Testis (tissue), 2 donors: ENCODE measurements at regions not wholly inside any gene's neighbourhood (a gene's known extent, or its start where the extent isn't known, plus 50 kb on each side); places are given as distances from the start of the nearest gene placed in this dataset.

ENCODE experiments used
- DNase-seq: peaks from one replicate; pipeline ENCODE4 v3.0.0-alpha.2; 2019
- H3K27ac ChIP-seq, 2 donors: fragments of 200-600 bp; sonication (generic); one replicate each; pipeline ENCODE4 v1.5.1; 2019
- H3K27me3 ChIP-seq: fragments of 200-600 bp; sonication (generic); one replicate; pipeline ENCODE4 v1.5.1; 2019
- H3K36me3 ChIP-seq: fragments of 200-600 bp; sonication (generic); one replicate; pipeline ENCODE4 v1.5.1; 2017; ENCODE audit warnings: low read depth; ENCODE audit errors: missing control alignments
- H3K4me1 ChIP-seq: fragments of 200-600 bp; sonication (generic); one replicate; pipeline ENCODE4 v1.5.1; 2019
- H3K4me3 ChIP-seq, 2 donors: fragments of 200-600 bp; sonication (generic); one replicate each; pipeline ENCODE4 v1.5.1; 2017 to 2019
- H3K9me3 ChIP-seq: fragments of 200-600 bp; sonication (generic); one replicate; pipeline ENCODE4 v1.5.1; 2017
- CTCF ChIP-seq, 3 experiments: fragments of 450-650 bp in 2 of 3; fragments of 200-600 bp in 1 of 3; sonication (generic) in 1 of 3; IDR thresholded peaks; one replicate each; pipeline ENCODE4 v1.5.1; 2016 to 2019; ENCODE audit warnings: antibody characterized with exemption in 3 of 3, mild to moderate bottlenecking in 2 of 3, moderate library complexity in 1 of 3
- POLR2A ChIP-seq: fragments of 450-650 bp; IDR thresholded peaks from one replicate; pipeline ENCODE4 v1.6.1; 2017; ENCODE audit warnings: antibody characterized with exemption, mild to moderate bottlenecking, moderate library complexity
- WGBS, 2 donors: methylation state at CpG; one replicate each; pipeline ENCODE4 v1.1.5; 2018; 5-methylcytosine and 5-hydroxymethylcytosine counted together
- intact Hi-C: fragments of 100-400 bp; cut with DNase I; formaldehyde crosslinking; loops from one replicate; pipeline ENCODE4 v1.15.1; 2023; ENCODE audit warnings: low total_unique reads

GRCh38 chr10:10432296-10433035, 585.2 kb upstream of the CELF2 start:
- 64 to 65% methylated on average over 9 of the region's 9 CpGs for WGBS, 2 donors
- Histone ChIP-seq H3K9me3 (no peaks in the 10 kb centered on the region), H3K27ac (no peak overlapping the region), H3K4me1 (no peaks in the 10 kb centered on the region), H3K4me3 (no peak overlapping the region), H3K27me3 (no peaks in the 10 kb centered on the region), H3K36me3 (no peaks in the 10 kb centered on the region)
- no peak for DNase-seq
- intact Hi-C loops = no loop called here
- TF ChIP-seq POLR2A = no peak
- no peak for TF ChIP-seq CTCF (IDR thresholded peaks at IDR 0.05)

GRCh38 chr10:10434312-10434711, 583.4 kb upstream of the CELF2 start:
- Histone ChIP-seq H3K27ac (no peak overlapping the region), H3K4me3 (no peak overlapping the region), H3K4me1 (no peaks in the 10 kb centered on the region), H3K9me3 (no peaks in the 10 kb centered on the region), H3K36me3 (no peaks in the 10 kb centered on the region), H3K27me3 (no peaks in the 10 kb centered on the region)
- TF ChIP-seq CTCF (IDR thresholded peaks at IDR 0.05) = no peak
- TF ChIP-seq POLR2A = no peak
- intact Hi-C loops = no loop called here
- no peak for DNase-seq
- 71 to 84% methylated on average over 4 of the region's 4 CpGs for WGBS, 2 donors

- Histone ChIP-seq H3K4me1 (no peaks in the 10 kb centered on the region), H3K27me3 (no peaks in the 10 kb centered on the region), H3K36me3 (no peaks in the 10 kb centered on the region), H3K4me3 (no peak overlapping the region), H3K9me3 (no peaks in the 10 kb centered on the region), H3K27ac (no peak overlapping the region)
- TF ChIP-seq POLR2A (no peak), CTCF (IDR thresholded peaks at IDR 0.05) (no peak)
- DNase-seq = no peak
- 88 to 89% methylated on average over 4 of the region's 4 CpGs for WGBS, 2 donors
- intact Hi-C loops = no loop called here
These were observed 579.8 kb upstream of the CELF2 start for GRCh38 chr10:10437886-10438285.

- H3K9me3 ChIP-seq = no peaks in the 10 kb centered on the region
- 46 to 56% methylated on average over 1 of the region's 1 CpG for WGBS, 2 donors
- no peaks in the 10 kb centered on the region for H3K27me3 ChIP-seq
- H3K4me3 ChIP-seq = no peak overlapping the region
- no peak overlapping the region for H3K27ac ChIP-seq
- H3K4me1 ChIP-seq = no peaks in the 10 kb centered on the region
- DNase-seq = no peak
- intact Hi-C loops = no loop called here
- TF ChIP-seq POLR2A = no peak
- no peak for TF ChIP-seq CTCF (IDR thresholded peaks at IDR 0.05)
- H3K36me3 ChIP-seq = no peaks in the 10 kb centered on the region
These were observed 579.2 kb upstream of the CELF2 start for GRCh38 chr10:10438335-10439100.
